GM23338 (cell line): ENCODE measurements at regions not wholly inside any gene's neighbourhood (a gene's known extent, or its start where the extent isn't known, plus 50 kb on each side); places are given as distances from the start of the nearest gene placed in this dataset.

Source experiments
- ATAC-seq: fragments of 200-7000 bp; cut with Tn5 transposase; 3 replicates; pipeline ENCODE4 v1.9.1; 2020
- DNase-seq: peaks from one replicate; pipeline ENCODE4 v3.0.0-alpha.2; 2015; ENCODE audit warnings: low spot score
- H2AFZ ChIP-seq: fragments of 200-600 bp; sonication (generic); 2 replicates; pipeline ENCODE4 v1.8.0; 2016; ENCODE audit warnings: antibody characterized with exemption, mild to moderate bottlenecking, moderate library complexity
- H3F3A ChIP-seq: fragments of 200-600 bp; sonication (generic); replicated peaks from 2 replicates; pipeline ENCODE4 v1.8.0; 2017; ENCODE audit warnings: antibody characterized with exemption, mixed run types, low read depth
- H3K27ac ChIP-seq: fragments of 200-600 bp; sonication (generic); 2 replicates; pipeline ENCODE4 v1.6.1; 2016; ENCODE audit warnings: low read depth
- H3K27me3 ChIP-seq: fragments of 200-600 bp; sonication (generic); 2 replicates; pipeline ENCODE4 v1.8.0; 2016; ENCODE audit warnings: mild to moderate bottlenecking, mixed run types, moderate library complexity; ENCODE audit not compliant: insufficient read depth
- H3K36me3 ChIP-seq: fragments of 200-600 bp; sonication (generic); 2 replicates; pipeline ENCODE4 v1.8.0; 2016; ENCODE audit warnings: mild to moderate bottlenecking; ENCODE audit not compliant: insufficient read depth
- H3K4me1 ChIP-seq: fragments of 200-600 bp; sonication (generic); 2 replicates; pipeline ENCODE4 v1.8.0; 2016; ENCODE audit warnings: mild to moderate bottlenecking, moderate library complexity; ENCODE audit not compliant: insufficient read depth
- H3K4me2 ChIP-seq: fragments of 200-600 bp; sonication (generic); 2 replicates; pipeline ENCODE4 v1.7.1; 2017; ENCODE audit warnings: mixed run types
- H3K4me3 ChIP-seq: fragments of 200-600 bp; sonication (generic); 2 replicates; pipeline ENCODE4 v1.6.1; 2016; ENCODE audit warnings: mixed run types
- H3K79me2 ChIP-seq: fragments of 200-600 bp; sonication (generic); replicated peaks from 2 replicates; pipeline ENCODE4 v1.8.0; 2017; ENCODE audit warnings: mild to moderate bottlenecking; ENCODE audit not compliant: insufficient read depth
- H3K9me2 ChIP-seq: fragments of 200-600 bp; sonication (generic); 2 replicates; pipeline ENCODE4 v1.8.0; 2017; ENCODE audit not compliant: insufficient read depth
- H4K20me1 ChIP-seq: fragments of 200-600 bp; sonication (generic); replicated peaks from 2 replicates; pipeline ENCODE4 v1.8.0; 2017; ENCODE audit warnings: mild to moderate bottlenecking; ENCODE audit not compliant: insufficient read depth
- H3K27ac Mint-ChIP-seq: 2 replicates; pipeline ENCODE4 v1.8.0; 2020; ENCODE audit warnings: inconsistent platforms, mild to moderate bottlenecking, moderate library complexity, mixed read lengths
- H3K27me3 Mint-ChIP-seq: 3 replicates; pipeline ENCODE4 v1.8.0; 2022; ENCODE audit warnings: low read depth, mild to moderate bottlenecking, moderate library complexity, mixed read lengths, inconsistent platforms; ENCODE audit not compliant: insufficient read depth, poor library complexity
- H3K36me3 Mint-ChIP-seq: 3 replicates; pipeline ENCODE4 v1.8.0; 2021; ENCODE audit warnings: low read depth, mild to moderate bottlenecking, inconsistent platforms, moderate library complexity, mixed read lengths
- H3K4me1 Mint-ChIP-seq: 3 replicates; pipeline ENCODE4 v1.8.0; 2020; ENCODE audit warnings: mild to moderate bottlenecking, inconsistent platforms, mixed read lengths
- H3K4me3 Mint-ChIP-seq: 3 replicates; pipeline ENCODE4 v1.8.0; 2021; ENCODE audit warnings: moderate library complexity, mild to moderate bottlenecking, inconsistent platforms, mixed read lengths
- H3K9me3 Mint-ChIP-seq: 3 replicates; pipeline ENCODE4 v1.8.0; 2020; ENCODE audit warnings: moderate library complexity, mild to moderate bottlenecking, inconsistent platforms, mixed read lengths
- CREB1 ChIP-seq: fragments of 250-450 bp; sonication (Bioruptor Pico); IDR thresholded peaks from 2 replicates; pipeline ENCODE4 v1.5.0; 2020; ENCODE audit warnings: low read depth, mild to moderate bottlenecking, moderate library complexity
- CTCF ChIP-seq, 2 experiments: fragments of 200-600 bp in 1 of 2; sonication (generic) in 1 of 2; conservative IDR thresholded peaks; 2 replicates each; pipeline versions ENCODE4 v1.5.1 to v1.6.1; 2016 to 2017; ENCODE audit warnings: antibody characterized with exemption in 2 of 2, low read depth in 2 of 2, mild to moderate bottlenecking in 2 of 2, moderate library complexity in 1 of 2
- NANOG ChIP-seq: IDR thresholded peaks from 2 replicates; pipeline ENCODE4 v1.6.1; 2016; ENCODE audit warnings: antibody characterized with exemption, borderline replicate concordance
- POLR2AphosphoS5 ChIP-seq: IDR thresholded peaks from 2 replicates; pipeline ENCODE4 v1.6.1; 2016; ENCODE audit warnings: antibody characterized with exemption, low read depth
- ZNF114 ChIP-seq: fragments of 250-450 bp; sonication (Bioruptor Pico); IDR thresholded peaks from 2 replicates; pipeline ENCODE4 v1.5.0; 2020; ENCODE audit warnings: mild to moderate bottlenecking, moderate library complexity
- ZNF331 ChIP-seq: fragments of 250-450 bp; sonication (Bioruptor Pico); IDR thresholded peaks from 2 replicates; pipeline ENCODE4 v1.5.0; 2020; ENCODE audit warnings: low read depth, mild to moderate bottlenecking, moderate library complexity
- TF ChIP-seq, protein P1 (sequence below): fragments of 250-450 bp; sonication (Bioruptor Pico); IDR thresholded peaks from 2 replicates; pipeline ENCODE4 v1.5.0; 2020; ENCODE audit warnings: mild to moderate bottlenecking, moderate library complexity
- TF ChIP-seq, protein P2 (sequence below): IDR thresholded peaks from one replicate; pipeline ENCODE4 v1.6.1; 2018; ENCODE audit warnings: antibody characterized with exemption; ENCODE audit not compliant: unreplicated experiment
- TF ChIP-seq, protein P3 (sequence below): IDR thresholded peaks from 2 replicates; pipeline ENCODE4 v1.6.1; 2016; ENCODE audit warnings: antibody characterized with exemption

- TF ChIP-seq, protein P1, sequence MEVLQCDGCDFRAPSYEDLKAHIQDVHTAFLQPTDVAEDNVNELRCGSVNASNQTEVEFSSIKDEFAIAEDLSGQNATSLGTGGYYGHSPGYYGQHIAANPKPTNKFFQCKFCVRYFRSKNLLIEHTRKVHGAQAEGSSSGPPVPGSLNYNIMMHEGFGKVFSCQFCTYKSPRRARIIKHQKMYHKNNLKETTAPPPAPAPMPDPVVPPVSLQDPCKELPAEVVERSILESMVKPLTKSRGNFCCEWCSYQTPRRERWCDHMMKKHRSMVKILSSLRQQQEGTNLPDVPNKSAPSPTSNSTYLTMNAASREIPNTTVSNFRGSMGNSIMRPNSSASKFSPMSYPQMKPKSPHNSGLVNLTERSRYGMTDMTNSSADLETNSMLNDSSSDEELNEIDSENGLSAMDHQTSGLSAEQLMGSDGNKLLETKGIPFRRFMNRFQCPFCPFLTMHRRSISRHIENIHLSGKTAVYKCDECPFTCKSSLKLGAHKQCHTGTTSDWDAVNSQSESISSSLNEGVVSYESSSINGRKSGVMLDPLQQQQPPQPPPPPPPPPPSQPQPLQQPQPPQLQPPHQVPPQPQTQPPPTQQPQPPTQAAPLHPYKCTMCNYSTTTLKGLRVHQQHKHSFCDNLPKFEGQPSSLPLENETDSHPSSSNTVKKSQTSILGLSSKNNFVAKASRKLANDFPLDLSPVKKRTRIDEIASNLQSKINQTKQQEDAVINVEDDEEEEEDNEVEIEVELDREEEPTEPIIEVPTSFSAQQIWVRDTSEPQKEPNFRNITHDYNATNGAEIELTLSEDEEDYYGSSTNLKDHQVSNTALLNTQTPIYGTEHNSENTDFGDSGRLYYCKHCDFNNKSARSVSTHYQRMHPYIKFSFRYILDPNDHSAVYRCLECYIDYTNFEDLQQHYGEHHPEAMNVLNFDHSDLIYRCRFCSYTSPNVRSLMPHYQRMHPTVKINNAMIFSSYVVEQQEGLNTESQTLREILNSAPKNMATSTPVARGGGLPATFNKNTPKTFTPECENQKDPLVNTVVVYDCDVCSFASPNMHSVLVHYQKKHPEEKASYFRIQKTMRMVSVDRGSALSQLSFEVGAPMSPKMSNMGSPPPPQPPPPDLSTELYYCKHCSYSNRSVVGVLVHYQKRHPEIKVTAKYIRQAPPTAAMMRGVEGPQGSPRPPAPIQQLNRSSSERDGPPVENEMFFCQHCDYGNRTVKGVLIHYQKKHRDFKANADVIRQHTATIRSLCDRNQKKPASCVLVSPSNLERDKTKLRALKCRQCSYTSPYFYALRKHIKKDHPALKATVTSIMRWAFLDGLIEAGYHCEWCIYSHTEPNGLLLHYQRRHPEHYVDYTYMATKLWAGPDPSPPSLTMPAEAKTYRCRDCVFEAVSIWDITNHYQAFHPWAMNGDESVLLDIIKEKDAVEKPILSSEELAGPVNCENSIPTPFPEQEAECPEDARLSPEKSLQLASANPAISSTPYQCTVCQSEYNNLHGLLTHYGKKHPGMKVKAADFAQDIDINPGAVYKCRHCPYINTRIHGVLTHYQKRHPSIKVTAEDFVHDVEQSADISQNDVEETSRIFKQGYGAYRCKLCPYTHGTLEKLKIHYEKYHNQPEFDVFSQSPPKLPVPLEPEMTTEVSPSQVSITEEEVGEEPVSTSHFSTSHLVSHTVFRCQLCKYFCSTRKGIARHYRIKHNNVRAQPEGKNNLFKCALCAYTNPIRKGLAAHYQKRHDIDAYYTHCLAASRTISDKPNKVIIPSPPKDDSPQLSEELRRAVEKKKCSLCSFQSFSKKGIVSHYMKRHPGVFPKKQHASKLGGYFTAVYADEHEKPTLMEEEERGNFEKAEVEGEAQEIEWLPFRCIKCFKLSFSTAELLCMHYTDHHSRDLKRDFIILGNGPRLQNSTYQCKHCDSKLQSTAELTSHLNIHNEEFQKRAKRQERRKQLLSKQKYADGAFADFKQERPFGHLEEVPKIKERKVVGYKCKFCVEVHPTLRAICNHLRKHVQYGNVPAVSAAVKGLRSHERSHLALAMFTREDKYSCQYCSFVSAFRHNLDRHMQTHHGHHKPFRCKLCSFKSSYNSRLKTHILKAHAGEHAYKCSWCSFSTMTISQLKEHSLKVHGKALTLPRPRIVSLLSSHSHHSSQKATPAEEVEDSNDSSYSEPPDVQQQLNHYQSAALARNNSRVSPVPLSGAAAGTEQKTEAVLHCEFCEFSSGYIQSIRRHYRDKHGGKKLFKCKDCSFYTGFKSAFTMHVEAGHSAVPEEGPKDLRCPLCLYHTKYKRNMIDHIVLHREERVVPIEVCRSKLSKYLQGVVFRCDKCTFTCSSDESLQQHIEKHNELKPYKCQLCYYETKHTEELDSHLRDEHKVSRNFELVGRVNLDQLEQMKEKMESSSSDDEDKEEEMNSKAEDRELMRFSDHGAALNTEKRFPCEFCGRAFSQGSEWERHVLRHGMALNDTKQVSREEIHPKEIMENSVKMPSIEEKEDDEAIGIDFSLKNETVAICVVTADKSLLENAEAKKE (CRISPR knock-in tag) = no peak
These were observed 283.1 kb downstream of the KLF12 start (continued) for GRCh38 chr13:73851104-73851503.

GRCh38 chr13:73850104-73850873, 283.9 kb downstream of the KLF12 start:
- H3K27ac ChIP-seq = no peak overlapping the region
- ATAC-seq = no peak
- H4K20me1 ChIP-seq = no peaks in the 10 kb centered on the region
- H3K36me3 ChIP-seq = no peaks in the 10 kb centered on the region
- no peak overlapping the region for H3K4me3 ChIP-seq
- H3F3A ChIP-seq = no peaks in the 10 kb centered on the region
- H3K36me3 Mint-ChIP-seq = 0 out of 3 replicates have a peak, but pooled peaks cover 3% of the 10 kb centered on the region
- peaks cover 16% of the 10 kb centered on the region for H3K4me1 ChIP-seq
- peaks cover 26% of the 10 kb centered on the region for H3K4me1 Mint-ChIP-seq
- H3K9me2 ChIP-seq = no peaks in the 10 kb centered on the region
- H3K4me3 Mint-ChIP-seq = no peak overlapping the region
- H3K79me2 ChIP-seq = no peaks in the 10 kb centered on the region
- no peak overlapping the region for H3K4me2 ChIP-seq
- no peaks in the 10 kb centered on the region for H3K27me3 Mint-ChIP-seq
- no peak overlapping the region for H2AFZ ChIP-seq
- no peak for DNase-seq
- H3K27me3 ChIP-seq = no peaks in the 10 kb centered on the region
- no peaks in the 10 kb centered on the region for H3K9me3 Mint-ChIP-seq
- H3K27ac Mint-ChIP-seq = no peak overlapping the region
- TF ChIP-seq CREB1 (no peak), NANOG (no peak), ZNF114 (CRISPR knock-in tag) (no peak), ZNF331 (CRISPR knock-in tag) (no peak), CTCF (conservative IDR thresholded peaks at IDR 0.05; ENCODE audit: low read depth in 2 of 2) (no peak), POLR2AphosphoS5 (no peak)
- TF ChIP-seq, protein P2, sequence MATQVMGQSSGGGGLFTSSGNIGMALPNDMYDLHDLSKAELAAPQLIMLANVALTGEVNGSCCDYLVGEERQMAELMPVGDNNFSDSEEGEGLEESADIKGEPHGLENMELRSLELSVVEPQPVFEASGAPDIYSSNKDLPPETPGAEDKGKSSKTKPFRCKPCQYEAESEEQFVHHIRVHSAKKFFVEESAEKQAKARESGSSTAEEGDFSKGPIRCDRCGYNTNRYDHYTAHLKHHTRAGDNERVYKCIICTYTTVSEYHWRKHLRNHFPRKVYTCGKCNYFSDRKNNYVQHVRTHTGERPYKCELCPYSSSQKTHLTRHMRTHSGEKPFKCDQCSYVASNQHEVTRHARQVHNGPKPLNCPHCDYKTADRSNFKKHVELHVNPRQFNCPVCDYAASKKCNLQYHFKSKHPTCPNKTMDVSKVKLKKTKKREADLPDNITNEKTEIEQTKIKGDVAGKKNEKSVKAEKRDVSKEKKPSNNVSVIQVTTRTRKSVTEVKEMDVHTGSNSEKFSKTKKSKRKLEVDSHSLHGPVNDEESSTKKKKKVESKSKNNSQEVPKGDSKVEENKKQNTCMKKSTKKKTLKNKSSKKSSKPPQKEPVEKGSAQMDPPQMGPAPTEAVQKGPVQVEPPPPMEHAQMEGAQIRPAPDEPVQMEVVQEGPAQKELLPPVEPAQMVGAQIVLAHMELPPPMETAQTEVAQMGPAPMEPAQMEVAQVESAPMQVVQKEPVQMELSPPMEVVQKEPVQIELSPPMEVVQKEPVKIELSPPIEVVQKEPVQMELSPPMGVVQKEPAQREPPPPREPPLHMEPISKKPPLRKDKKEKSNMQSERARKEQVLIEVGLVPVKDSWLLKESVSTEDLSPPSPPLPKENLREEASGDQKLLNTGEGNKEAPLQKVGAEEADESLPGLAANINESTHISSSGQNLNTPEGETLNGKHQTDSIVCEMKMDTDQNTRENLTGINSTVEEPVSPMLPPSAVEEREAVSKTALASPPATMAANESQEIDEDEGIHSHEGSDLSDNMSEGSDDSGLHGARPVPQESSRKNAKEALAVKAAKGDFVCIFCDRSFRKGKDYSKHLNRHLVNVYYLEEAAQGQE = no peak
- TF ChIP-seq, protein P3, sequence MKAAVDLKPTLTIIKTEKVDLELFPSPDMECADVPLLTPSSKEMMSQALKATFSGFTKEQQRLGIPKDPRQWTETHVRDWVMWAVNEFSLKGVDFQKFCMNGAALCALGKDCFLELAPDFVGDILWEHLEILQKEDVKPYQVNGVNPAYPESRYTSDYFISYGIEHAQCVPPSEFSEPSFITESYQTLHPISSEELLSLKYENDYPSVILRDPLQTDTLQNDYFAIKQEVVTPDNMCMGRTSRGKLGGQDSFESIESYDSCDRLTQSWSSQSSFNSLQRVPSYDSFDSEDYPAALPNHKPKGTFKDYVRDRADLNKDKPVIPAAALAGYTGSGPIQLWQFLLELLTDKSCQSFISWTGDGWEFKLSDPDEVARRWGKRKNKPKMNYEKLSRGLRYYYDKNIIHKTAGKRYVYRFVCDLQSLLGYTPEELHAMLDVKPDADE = no peak
